GM13977 (cell line): ENCODE measurements at regions not wholly inside any gene's neighbourhood (a gene's known extent, or its start where the extent isn't known, plus 50 kb on each side); places are given as distances from the start of the nearest gene placed in this dataset.
A peak's percentile ranks its signal among the peaks of the same experiment; 100 is the strongest.

Experiments used
- DNase-seq: peaks from one replicate; pipeline ENCODE4 v3.0.0; 2012; ENCODE audit warnings: low spot score
- CTCF ChIP-seq: IDR thresholded peaks from 2 replicates; pipeline ENCODE4 v1.5.1; 2012; ENCODE audit warnings: mild to moderate bottlenecking, control low read depth; ENCODE audit not compliant: insufficient read depth; ENCODE audit errors: extremely low read depth, missing control alignments
- in situ Hi-C: fragments of 300-500 bp; cut with MboI; formaldehyde crosslinking; loops from one replicate; pipeline ENCODE4 v1.12.0; 2022; ENCODE audit warnings: low sequenced_read_pairs, low pct_unique_long_range_greater_than_20kb, mixed read lengths, inconsistent platforms; ENCODE audit not compliant: unreplicated experiment

DNA sequence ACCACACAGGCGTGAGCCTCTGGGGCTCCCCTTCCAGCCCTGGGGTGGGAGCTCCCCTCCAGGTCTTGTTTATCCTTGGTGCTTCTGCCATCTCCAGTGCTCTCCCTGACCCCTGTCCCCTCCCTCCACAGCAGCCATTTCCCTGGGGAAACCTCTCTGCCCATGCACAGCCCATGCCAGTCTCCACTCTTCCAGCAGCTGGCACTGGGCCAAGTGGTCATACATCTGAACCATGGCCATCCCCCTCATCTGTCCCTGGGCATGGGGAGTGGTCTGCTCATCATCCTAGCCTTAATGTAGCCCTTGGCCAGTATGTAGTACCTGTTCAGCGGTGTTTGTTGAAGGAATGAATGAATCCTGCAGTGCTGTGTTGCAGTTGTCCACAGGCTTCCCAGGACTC is 172.4 kb upstream of the ZNF32 start:
- no peak for TF ChIP-seq CTCF
- DNase-seq, result no peak
- in situ Hi-C loops, result no loop called here

- no peak for TF ChIP-seq CTCF
- in situ Hi-C loops, result no loop called here
- no peak for DNase-seq
These were observed 172.0 kb upstream of the ZNF32 start for GRCh38 chr10:43820663-43821062.

GRCh38 chr10:43819464-43820230 is 171.0 kb upstream of the ZNF32 start:
- no peak for DNase-seq
- TF ChIP-seq CTCF, result no peak
- in situ Hi-C loops, result no loop called here

DNA sequence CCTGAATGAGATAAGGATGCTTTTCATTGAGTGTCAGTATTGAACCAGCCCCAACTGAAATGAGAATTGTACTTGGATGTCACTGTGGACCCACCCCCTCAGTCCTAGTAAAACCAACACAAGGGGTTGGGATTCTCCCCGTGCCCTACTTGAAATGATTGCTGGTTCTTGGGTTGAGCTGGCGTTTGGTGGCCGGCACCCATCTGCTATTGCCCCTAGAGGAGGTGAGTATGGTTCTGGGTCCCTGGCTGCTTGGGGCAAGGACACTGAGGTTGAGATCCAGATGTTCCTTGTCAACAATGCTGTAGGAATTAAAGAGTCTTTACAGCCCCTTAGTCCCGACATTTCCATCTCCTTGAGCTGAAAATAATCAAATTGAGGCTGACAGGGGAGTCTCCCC is 170.0 kb upstream of the ZNF32 start:
- in situ Hi-C loops, result no loop called here
- TF ChIP-seq CTCF, result no peak
- no peak for DNase-seq

DNA sequence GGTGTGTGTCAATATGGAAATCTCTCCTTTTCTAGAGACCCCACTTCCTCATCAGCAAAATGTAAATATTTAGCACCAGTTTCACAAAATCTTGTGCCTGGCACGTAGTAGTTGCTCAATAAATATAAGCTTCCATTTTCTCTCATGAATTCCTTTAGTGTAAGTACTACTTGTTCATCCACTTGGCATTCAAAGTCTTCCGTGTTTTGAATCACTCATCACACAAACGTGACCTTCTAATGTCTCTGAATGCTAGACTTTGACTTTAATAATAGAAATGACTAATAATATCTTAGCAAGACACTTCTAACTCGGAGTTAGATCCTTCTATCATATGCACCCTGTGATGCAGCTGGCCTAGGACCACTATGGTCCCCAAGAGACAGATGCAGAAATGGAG is 168.7 kb upstream of the ZNF32 start:
- no peak for TF ChIP-seq CTCF
- in situ Hi-C loops, result no loop called here
- DNase-seq, result no peak

GRCh38 chr10:43816351-43817321 is 168.0 kb upstream of the ZNF32 start:
- DNase-seq, result peak; percentile 73
- in situ Hi-C loops, result no loop called here
- TF ChIP-seq CTCF, result no peak
